ENCODE measurements at regions not wholly inside any gene's neighbourhood (a gene's known extent, or its start where the extent isn't known, plus 50 kb on each side); places are given as distances from the start of the nearest gene placed in this dataset.
A peak's percentile ranks its signal among the peaks of the same experiment; 100 is the strongest.

DNA sequence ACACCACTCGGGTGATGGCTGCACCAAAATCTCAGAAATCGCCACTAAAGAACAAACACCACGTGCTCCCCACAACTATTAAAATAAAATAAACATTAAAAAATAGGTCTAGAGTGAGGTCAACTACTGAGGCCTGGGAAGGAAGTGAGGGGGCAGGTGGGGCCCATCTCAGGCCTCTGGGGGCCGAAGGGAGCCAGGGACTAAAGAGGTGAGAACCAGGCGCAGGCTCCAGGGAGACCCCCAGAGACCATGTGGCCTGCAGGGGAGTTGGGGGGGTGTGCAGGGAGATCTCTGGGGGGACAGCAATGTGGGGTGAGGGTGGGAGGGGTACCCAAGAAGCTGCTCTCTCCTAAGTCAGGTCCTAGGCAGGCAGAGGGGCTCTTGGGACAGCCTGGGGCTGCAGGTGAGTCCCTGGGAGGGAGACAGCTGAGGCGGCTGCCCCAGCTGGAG lies 111.3 kb upstream of the SMURF2 start:
- TF ChIP-seq, protein P1, sequence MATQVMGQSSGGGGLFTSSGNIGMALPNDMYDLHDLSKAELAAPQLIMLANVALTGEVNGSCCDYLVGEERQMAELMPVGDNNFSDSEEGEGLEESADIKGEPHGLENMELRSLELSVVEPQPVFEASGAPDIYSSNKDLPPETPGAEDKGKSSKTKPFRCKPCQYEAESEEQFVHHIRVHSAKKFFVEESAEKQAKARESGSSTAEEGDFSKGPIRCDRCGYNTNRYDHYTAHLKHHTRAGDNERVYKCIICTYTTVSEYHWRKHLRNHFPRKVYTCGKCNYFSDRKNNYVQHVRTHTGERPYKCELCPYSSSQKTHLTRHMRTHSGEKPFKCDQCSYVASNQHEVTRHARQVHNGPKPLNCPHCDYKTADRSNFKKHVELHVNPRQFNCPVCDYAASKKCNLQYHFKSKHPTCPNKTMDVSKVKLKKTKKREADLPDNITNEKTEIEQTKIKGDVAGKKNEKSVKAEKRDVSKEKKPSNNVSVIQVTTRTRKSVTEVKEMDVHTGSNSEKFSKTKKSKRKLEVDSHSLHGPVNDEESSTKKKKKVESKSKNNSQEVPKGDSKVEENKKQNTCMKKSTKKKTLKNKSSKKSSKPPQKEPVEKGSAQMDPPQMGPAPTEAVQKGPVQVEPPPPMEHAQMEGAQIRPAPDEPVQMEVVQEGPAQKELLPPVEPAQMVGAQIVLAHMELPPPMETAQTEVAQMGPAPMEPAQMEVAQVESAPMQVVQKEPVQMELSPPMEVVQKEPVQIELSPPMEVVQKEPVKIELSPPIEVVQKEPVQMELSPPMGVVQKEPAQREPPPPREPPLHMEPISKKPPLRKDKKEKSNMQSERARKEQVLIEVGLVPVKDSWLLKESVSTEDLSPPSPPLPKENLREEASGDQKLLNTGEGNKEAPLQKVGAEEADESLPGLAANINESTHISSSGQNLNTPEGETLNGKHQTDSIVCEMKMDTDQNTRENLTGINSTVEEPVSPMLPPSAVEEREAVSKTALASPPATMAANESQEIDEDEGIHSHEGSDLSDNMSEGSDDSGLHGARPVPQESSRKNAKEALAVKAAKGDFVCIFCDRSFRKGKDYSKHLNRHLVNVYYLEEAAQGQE (IDR thresholded peaks at IDR 0.05; ENCODE audit: unreplicated experiment): no peak
- TF ChIP-seq CREB1 (CRISPR knock-in tag; IDR thresholded peaks at IDR 0.05; ENCODE audit: low read depth) (no peak), ZNF331 (CRISPR knock-in tag; IDR thresholded peaks at IDR 0.05; ENCODE audit: low read depth) (no peak), NANOG (IDR thresholded peaks at IDR 0.05; ENCODE audit: borderline replicate concordance) (no peak), EZH2 (IDR thresholded peaks at IDR 0.05; ENCODE audit: low read depth, unreplicated experiment) (no peak), EZH2phosphoT487 (IDR thresholded peaks at IDR 0.05; ENCODE audit: unreplicated experiment) (no peak), ZNF114 (CRISPR knock-in tag; IDR thresholded peaks at IDR 0.05) (no peak), JUNB (IDR thresholded peaks at IDR 0.05; ENCODE audit: unreplicated experiment) (no peak), POLR2AphosphoS5 (IDR thresholded peaks at IDR 0.05; ENCODE audit: low read depth) (no peak), STAT1 (IDR thresholded peaks at IDR 0.05; ENCODE audit: unreplicated experiment) (no peak)
- TF ChIP-seq, protein P2, sequence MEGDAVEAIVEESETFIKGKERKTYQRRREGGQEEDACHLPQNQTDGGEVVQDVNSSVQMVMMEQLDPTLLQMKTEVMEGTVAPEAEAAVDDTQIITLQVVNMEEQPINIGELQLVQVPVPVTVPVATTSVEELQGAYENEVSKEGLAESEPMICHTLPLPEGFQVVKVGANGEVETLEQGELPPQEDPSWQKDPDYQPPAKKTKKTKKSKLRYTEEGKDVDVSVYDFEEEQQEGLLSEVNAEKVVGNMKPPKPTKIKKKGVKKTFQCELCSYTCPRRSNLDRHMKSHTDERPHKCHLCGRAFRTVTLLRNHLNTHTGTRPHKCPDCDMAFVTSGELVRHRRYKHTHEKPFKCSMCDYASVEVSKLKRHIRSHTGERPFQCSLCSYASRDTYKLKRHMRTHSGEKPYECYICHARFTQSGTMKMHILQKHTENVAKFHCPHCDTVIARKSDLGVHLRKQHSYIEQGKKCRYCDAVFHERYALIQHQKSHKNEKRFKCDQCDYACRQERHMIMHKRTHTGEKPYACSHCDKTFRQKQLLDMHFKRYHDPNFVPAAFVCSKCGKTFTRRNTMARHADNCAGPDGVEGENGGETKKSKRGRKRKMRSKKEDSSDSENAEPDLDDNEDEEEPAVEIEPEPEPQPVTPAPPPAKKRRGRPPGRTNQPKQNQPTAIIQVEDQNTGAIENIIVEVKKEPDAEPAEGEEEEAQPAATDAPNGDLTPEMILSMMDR (conservative IDR thresholded peaks at IDR 0.05; ENCODE audit: low read depth in 2 of 2): no peak
- TF ChIP-seq, protein P3, sequence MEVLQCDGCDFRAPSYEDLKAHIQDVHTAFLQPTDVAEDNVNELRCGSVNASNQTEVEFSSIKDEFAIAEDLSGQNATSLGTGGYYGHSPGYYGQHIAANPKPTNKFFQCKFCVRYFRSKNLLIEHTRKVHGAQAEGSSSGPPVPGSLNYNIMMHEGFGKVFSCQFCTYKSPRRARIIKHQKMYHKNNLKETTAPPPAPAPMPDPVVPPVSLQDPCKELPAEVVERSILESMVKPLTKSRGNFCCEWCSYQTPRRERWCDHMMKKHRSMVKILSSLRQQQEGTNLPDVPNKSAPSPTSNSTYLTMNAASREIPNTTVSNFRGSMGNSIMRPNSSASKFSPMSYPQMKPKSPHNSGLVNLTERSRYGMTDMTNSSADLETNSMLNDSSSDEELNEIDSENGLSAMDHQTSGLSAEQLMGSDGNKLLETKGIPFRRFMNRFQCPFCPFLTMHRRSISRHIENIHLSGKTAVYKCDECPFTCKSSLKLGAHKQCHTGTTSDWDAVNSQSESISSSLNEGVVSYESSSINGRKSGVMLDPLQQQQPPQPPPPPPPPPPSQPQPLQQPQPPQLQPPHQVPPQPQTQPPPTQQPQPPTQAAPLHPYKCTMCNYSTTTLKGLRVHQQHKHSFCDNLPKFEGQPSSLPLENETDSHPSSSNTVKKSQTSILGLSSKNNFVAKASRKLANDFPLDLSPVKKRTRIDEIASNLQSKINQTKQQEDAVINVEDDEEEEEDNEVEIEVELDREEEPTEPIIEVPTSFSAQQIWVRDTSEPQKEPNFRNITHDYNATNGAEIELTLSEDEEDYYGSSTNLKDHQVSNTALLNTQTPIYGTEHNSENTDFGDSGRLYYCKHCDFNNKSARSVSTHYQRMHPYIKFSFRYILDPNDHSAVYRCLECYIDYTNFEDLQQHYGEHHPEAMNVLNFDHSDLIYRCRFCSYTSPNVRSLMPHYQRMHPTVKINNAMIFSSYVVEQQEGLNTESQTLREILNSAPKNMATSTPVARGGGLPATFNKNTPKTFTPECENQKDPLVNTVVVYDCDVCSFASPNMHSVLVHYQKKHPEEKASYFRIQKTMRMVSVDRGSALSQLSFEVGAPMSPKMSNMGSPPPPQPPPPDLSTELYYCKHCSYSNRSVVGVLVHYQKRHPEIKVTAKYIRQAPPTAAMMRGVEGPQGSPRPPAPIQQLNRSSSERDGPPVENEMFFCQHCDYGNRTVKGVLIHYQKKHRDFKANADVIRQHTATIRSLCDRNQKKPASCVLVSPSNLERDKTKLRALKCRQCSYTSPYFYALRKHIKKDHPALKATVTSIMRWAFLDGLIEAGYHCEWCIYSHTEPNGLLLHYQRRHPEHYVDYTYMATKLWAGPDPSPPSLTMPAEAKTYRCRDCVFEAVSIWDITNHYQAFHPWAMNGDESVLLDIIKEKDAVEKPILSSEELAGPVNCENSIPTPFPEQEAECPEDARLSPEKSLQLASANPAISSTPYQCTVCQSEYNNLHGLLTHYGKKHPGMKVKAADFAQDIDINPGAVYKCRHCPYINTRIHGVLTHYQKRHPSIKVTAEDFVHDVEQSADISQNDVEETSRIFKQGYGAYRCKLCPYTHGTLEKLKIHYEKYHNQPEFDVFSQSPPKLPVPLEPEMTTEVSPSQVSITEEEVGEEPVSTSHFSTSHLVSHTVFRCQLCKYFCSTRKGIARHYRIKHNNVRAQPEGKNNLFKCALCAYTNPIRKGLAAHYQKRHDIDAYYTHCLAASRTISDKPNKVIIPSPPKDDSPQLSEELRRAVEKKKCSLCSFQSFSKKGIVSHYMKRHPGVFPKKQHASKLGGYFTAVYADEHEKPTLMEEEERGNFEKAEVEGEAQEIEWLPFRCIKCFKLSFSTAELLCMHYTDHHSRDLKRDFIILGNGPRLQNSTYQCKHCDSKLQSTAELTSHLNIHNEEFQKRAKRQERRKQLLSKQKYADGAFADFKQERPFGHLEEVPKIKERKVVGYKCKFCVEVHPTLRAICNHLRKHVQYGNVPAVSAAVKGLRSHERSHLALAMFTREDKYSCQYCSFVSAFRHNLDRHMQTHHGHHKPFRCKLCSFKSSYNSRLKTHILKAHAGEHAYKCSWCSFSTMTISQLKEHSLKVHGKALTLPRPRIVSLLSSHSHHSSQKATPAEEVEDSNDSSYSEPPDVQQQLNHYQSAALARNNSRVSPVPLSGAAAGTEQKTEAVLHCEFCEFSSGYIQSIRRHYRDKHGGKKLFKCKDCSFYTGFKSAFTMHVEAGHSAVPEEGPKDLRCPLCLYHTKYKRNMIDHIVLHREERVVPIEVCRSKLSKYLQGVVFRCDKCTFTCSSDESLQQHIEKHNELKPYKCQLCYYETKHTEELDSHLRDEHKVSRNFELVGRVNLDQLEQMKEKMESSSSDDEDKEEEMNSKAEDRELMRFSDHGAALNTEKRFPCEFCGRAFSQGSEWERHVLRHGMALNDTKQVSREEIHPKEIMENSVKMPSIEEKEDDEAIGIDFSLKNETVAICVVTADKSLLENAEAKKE (CRISPR knock-in tag; IDR thresholded peaks at IDR 0.05): no peak
- TF ChIP-seq, protein P4, sequence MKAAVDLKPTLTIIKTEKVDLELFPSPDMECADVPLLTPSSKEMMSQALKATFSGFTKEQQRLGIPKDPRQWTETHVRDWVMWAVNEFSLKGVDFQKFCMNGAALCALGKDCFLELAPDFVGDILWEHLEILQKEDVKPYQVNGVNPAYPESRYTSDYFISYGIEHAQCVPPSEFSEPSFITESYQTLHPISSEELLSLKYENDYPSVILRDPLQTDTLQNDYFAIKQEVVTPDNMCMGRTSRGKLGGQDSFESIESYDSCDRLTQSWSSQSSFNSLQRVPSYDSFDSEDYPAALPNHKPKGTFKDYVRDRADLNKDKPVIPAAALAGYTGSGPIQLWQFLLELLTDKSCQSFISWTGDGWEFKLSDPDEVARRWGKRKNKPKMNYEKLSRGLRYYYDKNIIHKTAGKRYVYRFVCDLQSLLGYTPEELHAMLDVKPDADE (IDR thresholded peaks at IDR 0.05): no peak
- H3K4me3 ChIP-seq: peak overlapping the region; percentile 77
- H3F3A ChIP-seq (replicated peaks; ENCODE audit: low read depth): peaks cover 11% of the 10 kb centered on the region; the same call in 1 of the 2 replicates
- no peaks in the 10 kb centered on the region for H3K79me2 ChIP-seq (replicated peaks; ENCODE audit: insufficient read depth)
- no peaks in the 10 kb centered on the region for H3K9me2 ChIP-seq (ENCODE audit: insufficient read depth)
- no peaks in the 10 kb centered on the region for H3K36me3 ChIP-seq (ENCODE audit: insufficient read depth)
- DNase-seq (ENCODE audit: low spot score): no peak
- peaks cover 36% of the 10 kb centered on the region for H3K27me3 ChIP-seq (ENCODE audit: insufficient read depth)
- peak overlapping the region; percentile 97; the same call in 1 of the 2 replicates for H2AFZ ChIP-seq
- peak overlapping the region; percentile 97 for H3K4me2 ChIP-seq
- H3K27ac ChIP-seq (ENCODE audit: low read depth): no peak overlapping the region
- peak; percentile 5 for ATAC-seq
- H4K20me1 ChIP-seq (replicated peaks; ENCODE audit: insufficient read depth): peaks cover 4% of the 10 kb centered on the region; the same call in 1 of the 2 replicates
- Mint-ChIP-seq H3K9me3 (no peaks in the 10 kb centered on the region; the same call in 1 of the 3 replicates), H3K4me1 (peaks cover 25% of the 10 kb centered on the region), H3K36me3 (ENCODE audit: low read depth) (no peaks in the 10 kb centered on the region), H3K27me3 (ENCODE audit: insufficient read depth, low read depth, poor library complexity) (peaks cover 36% of the 10 kb centered on the region), H3K4me3 (peak overlapping the region; percentile 80), H3K27ac (no peak overlapping the region)
- peaks cover 11% of the 10 kb centered on the region for H3K4me1 ChIP-seq (ENCODE audit: insufficient read depth)

All from GM23338 (cell line).